HT-29 (cell line): ENCODE measurements at regions not wholly inside any gene's neighbourhood (a gene's known extent, or its start where the extent isn't known, plus 50 kb on each side); places are given as distances from the start of the nearest gene placed in this dataset.
"Not testable (repeated sequence)": the region's sequence is repeated elsewhere in the genome, so short reads cannot be mapped to it uniquely, and the experiment has no call there.

Experiments
- DNase-seq: peaks from one replicate; pipeline ENCODE4 v3.0.0-alpha.2; 2015; ENCODE audit warnings: low spot score

DNA sequence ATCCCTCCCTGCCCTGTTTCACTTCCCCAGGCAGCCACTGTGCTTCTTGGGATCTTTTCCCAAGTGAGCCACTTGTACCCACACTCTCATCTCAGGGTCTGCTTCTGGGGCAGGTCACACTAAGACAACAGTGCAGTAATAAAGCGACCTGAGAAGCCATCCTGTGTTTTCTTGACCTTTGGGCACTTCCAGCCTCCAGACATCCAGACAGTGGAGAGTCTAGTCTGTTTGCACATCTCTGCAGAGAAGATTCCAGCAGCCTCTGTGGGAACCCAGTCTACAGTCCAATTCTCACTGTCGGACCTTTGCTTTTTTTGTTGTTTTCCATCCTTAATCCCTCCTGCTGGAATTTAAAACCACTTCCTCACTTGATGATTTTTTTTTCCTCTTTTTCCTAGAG is 50.3 kb upstream of the ATP6AP2 start:
- DNase-seq, result no peak

DNA sequence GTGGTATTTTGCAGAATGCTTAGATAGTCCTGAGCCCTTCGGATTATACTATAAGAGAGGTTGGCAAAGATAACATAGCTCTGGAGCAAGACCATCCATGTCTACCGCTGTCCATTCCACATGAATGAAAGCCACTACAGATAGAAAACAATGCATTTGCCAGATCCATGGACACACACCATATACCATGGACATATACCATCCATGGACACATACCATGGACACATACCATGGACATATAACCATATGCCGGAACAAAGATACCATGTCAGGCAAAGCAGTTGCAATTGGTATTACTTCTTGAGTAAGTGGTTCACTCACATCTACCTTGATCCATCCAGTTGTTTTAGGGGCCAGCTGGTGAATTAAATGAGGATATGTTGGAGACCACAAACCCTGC is 53.2 kb upstream of the ATP6AP2 start:
- no peak for DNase-seq

- DNase-seq, result no peak
Observed at GRCh38 chrX:40526412-40526811, 54.4 kb upstream of the ATP6AP2 start.

- not testable (repeated sequence) for DNase-seq
Observed at GRCh38 chrX:40525901-40526300, 54.9 kb upstream of the ATP6AP2 start.

DNA sequence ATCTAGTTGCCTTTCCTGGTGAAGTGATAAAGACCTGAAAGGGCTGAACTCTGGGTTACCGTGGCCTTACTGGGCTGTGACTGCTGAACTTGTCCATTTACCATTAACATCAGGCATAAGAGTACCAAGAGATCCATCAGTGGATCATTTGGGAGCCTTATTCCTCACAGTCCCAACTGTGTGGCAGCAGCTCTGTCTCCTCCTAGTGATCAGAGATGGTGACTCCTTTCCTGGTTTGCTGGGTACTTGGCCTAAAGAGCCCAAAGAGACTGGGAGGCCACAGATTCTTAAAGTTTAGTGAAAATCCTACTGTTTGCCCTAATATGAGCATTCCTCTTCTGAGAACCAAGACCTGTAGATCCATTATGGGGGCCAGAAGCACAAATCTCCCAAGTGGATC is 56.3 kb upstream of the ATP6AP2 start:
- DNase-seq, result no peak

- no peak for DNase-seq
Observed at GRCh38 chrX:40523852-40524251, 56.9 kb upstream of the ATP6AP2 start.

- no peak for DNase-seq
Observed at GRCh38 chrX:40521868-40522450, 58.8 kb upstream of the ATP6AP2 start.

DNA sequence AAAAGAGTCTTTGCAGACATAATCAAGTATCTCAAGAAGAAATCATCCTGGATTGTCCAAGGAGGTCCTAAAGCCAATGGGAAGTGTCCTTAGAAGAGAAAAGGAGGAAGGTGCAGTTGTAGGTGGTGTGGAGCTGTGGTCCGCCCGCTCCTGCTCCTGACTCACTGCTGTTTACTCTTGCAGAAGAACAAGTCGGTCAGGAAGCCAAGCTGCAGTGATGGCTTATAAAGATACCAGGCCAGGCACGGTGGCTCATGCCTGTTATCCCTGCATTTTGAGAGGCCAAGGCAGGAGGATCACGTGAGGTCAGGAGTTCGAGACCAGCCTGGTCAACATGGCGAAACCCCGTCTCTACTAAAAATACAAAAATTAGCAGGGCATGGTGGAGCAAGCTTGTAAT is 66.4 kb upstream of the ATP6AP2 start:
- peak; percentile 3 for DNase-seq

- no peak for DNase-seq
Observed at GRCh38 chrX:40513835-40514234, 66.9 kb upstream of the ATP6AP2 start.

- no peak for DNase-seq
Observed at GRCh38 chrX:40513012-40513411, 67.8 kb upstream of the ATP6AP2 start.

DNA sequence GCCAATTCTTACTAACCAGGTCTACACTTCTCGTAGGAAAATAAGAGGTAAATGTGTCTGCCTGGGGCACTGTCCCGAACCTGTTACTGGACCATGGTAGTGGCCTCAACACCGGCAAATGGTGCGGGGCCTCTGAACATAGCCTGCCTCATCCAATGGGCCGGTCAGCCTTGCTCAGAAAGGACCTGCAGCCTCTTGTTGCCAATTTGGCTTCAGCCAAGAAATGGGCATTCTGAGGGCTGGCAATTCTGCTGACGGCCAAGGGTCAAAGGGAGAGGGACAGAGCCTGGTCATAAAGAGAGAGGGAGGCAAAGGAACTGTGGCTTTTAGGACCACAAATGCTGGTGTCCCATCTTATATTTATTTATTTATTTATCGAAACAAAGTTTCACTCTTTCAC is 69.5 kb upstream of the ATP6AP2 start:
- no peak for DNase-seq

GRCh38 chrX:40508560-40508959 is 72.2 kb upstream of the ATP6AP2 start:
- no peak for DNase-seq

GRCh38 chrX:40506201-40506985 is 74.4 kb upstream of the ATP6AP2 start:
- no peak for DNase-seq

DNA sequence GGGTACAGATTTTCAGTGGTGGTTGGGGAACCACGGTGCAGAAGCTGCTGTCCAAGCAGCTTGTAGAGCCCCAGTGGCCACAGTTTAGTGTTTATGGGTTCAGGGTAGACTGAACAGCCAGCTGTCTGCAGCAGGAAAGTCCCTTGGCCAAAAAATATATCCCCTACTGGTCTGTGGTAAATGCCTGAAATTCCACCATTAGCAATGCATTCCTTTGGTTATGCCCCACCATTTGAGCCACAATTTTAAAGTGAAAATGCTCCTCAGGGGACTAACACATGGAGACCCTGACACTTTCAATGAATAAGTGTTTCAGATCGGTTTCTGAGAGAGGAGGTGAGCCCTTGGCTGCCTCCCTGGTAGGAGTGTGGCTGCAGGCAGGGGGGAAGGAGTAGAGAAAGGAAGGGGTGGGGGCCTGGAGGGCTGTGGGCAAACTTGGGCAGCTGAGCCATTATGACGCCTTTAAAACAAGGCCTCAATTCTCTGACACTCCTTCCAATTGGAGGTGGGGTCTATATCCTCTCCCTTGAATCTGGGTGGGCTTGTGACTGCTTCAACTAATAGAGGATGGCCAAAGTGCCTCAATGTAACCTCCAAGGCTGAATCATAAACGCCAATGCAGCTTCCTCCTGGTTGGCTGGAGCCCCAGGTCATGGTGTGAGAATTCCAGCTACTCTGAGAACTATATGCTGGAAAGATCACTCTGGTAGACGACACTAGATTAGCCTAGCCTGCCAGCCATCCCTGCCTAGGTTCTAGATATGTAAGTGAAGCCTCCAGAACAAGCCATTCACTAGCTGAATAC is 75.8 kb upstream of the ATP6AP2 start:
- DNase-seq, result no peak

GRCh38 chrX:40503094-40503493 is 77.7 kb upstream of the ATP6AP2 start:
- no peak for DNase-seq

GRCh38 chrX:40502688-40503087 is 78.1 kb upstream of the ATP6AP2 start:
- no peak for DNase-seq

GRCh38 chrX:40501164-40501855 is 79.5 kb upstream of the ATP6AP2 start:
- DNase-seq, result no peak

DNA sequence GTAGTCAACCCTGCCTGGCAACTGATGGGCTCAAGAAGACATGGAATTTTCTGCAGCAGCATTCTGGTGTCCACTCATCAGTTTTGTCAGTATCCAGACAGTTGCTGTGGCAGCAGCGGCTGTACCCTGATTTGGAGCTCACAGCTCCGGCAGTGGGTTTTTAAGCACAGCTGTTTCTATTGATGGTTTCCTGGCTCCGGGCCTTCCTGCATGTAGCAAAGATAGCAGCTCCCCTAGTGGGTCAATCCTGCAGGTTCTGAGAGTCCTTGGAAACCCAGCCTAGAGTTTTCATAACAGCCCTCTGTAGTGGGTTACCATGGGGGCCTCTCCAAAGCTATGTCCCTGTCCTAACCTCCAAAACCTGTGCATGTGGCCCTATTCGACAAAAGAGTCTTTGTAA is 84.0 kb upstream of the ATP6AP2 start:
- peak; percentile 2 for DNase-seq

GRCh38 chrX:40495659-40496058 is 85.1 kb upstream of the ATP6AP2 start:
- no peak for DNase-seq

GRCh38 chrX:40494005-40494404 is 86.8 kb upstream of the ATP6AP2 start:
- DNase-seq, result no peak

DNA sequence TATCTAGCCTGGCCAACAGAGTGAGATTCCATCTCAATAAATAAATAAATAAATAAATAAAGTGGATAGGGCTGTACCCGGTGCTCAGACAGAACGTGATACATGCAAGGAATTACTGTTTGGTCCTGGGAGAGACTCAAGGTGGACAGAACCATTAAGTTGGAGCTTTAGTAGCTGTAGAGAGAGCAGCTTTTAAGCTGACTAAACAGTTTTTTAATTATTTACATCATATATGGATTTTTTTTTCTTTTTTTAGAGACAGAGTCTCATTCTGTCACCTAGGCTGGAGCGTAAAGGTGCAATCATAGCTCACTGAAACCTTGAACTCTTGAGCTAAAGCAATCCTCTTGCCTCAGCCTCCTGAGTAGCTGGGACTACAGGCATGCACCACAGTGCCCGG is 92.5 kb upstream of the ATP6AP2 start:
- DNase-seq, result no peak

DNA sequence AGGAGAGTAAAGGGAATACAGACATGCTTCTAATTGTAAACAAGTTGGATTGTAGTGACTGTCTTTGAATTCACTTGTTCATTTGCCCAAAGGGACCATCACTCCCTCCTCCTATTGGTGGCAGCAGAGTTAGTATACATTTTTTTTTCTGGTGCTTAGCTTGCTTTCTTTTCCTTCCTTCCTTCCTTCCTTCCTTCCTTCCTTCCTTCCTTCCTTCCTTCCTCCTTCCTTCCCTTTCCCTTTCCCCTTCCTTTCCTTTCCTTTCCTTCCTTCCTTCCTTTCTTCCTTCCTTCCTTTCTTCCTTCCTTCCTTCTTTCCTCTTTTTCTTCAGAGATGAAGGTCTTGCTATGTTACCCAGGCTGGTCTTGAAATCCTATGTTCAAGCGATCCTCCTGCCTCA is 94.8 kb upstream of the ATP6AP2 start:
- DNase-seq, result no peak
